MM.1S (cell line): ENCODE measurements at regions not wholly inside any gene's neighbourhood (a gene's known extent, or its start where the extent isn't known, plus 50 kb on each side); places are given as distances from the start of the nearest gene placed in this dataset.

Experiments used
- EZH2 ChIP-seq: fragments of 300-600 bp; sonication (generic); optimal IDR thresholded peaks from 2 replicates; pipeline ENCODE3; 2017; ENCODE audit warnings: low read depth, mild to moderate bottlenecking, antibody characterized with exemption, low read length, mixed read lengths
- EZH2phosphoT487 ChIP-seq: fragments of 300-600 bp; sonication (generic); IDR thresholded peaks from 2 replicates; pipeline ENCODE4 v1.6.1; 2018; ENCODE audit warnings: antibody characterized with exemption, low read length
- TF ChIP-seq, protein P1 (sequence below): fragments of 300-600 bp; sonication (generic); IDR thresholded peaks from 2 replicates; pipeline ENCODE4 v1.5.1; 2016; ENCODE audit warnings: antibody characterized with exemption, low read length, mixed read lengths

DNA sequence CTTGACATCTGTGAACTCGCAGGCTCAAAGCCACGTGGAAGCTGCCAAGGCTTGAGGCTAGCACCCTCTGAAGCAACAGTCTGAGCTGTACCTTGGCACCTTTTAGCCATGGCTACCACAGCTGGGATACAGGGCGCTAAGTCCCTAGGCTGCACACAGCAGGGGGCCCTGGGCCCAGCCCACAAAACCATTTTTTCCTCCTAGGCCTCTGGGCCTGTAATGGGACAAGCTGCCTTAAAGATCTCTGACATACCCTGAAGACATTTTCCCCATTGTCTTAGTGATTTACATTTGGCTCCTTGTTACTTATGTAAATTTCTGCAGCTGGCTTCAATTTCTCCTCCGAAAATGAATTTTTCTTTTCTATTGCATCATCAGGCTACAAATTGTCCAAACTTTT, 455.9 kb downstream of the TDRD3 start:
- TF ChIP-seq, protein P1, sequence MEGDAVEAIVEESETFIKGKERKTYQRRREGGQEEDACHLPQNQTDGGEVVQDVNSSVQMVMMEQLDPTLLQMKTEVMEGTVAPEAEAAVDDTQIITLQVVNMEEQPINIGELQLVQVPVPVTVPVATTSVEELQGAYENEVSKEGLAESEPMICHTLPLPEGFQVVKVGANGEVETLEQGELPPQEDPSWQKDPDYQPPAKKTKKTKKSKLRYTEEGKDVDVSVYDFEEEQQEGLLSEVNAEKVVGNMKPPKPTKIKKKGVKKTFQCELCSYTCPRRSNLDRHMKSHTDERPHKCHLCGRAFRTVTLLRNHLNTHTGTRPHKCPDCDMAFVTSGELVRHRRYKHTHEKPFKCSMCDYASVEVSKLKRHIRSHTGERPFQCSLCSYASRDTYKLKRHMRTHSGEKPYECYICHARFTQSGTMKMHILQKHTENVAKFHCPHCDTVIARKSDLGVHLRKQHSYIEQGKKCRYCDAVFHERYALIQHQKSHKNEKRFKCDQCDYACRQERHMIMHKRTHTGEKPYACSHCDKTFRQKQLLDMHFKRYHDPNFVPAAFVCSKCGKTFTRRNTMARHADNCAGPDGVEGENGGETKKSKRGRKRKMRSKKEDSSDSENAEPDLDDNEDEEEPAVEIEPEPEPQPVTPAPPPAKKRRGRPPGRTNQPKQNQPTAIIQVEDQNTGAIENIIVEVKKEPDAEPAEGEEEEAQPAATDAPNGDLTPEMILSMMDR: no peak
- TF ChIP-seq EZH2phosphoT487 (no peak), EZH2 (no peak)
